ENCODE measurements at regions not wholly inside any gene's neighbourhood (a gene's known extent, or its start where the extent isn't known, plus 50 kb on each side); places are given as distances from the start of the nearest gene placed in this dataset.

DNA sequence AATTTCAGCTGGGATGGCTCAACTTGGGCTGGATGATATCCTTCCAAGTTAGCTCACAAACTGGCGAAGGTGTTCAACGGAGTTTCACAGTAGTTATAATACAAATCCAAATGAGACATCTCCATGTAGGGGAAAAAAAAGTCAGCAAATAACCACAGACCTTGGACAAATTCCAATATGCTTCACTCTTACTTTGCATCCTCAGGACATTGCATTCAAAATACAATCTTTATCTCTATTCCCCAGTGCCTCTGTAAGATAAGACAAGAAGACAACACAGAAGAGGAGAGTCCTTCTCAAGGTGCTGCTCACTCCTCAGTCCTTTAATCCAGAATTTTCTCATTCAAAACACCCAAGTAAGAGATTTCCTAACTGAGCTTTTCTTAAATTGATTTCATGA lies 1797.7 kb downstream of the MRPL39 start:
- intact Hi-C loops (cut with micrococcal nuclease): no loop called here
- no peak overlapping the region for H2BK20ac ChIP-seq (ENCODE audit: low read depth, low read length)
- no peaks in the 10 kb centered on the region for H4K20me1 ChIP-seq (ENCODE audit: insufficient read depth, low read length)
- H3K27ac ChIP-seq (ENCODE audit: insufficient read depth, low read length): no peak overlapping the region
- H3K23ac ChIP-seq (ENCODE audit: low read depth, low read length): no peak overlapping the region
- no peak overlapping the region for H4K91ac ChIP-seq (ENCODE audit: insufficient read depth, low read depth, low read length)
- H3K9me3 ChIP-seq (ENCODE audit: control insufficient read depth, insufficient read depth, low read length): peaks cover 6% of the 10 kb centered on the region
- no peak overlapping the region for H3K4ac ChIP-seq (ENCODE audit: low read depth, low read length)
- H2AK5ac ChIP-seq (ENCODE audit: low read depth, low read length): no peak overlapping the region
- no peak overlapping the region for H2AK9ac ChIP-seq (replicated peaks; ENCODE audit: low read depth, low read length, poor library complexity)
- no peak for TF ChIP-seq FOS (IDR thresholded peaks at IDR 0.05; ENCODE audit: low read depth, low read length)
- no peak for TF ChIP-seq MAZ (IDR thresholded peaks at IDR 0.05; ENCODE audit: borderline replicate concordance, low read depth, low read length)
- TF ChIP-seq NFE2L2 (IDR thresholded peaks at IDR 0.05; ENCODE audit: low read depth, low read length): no peak
- TF ChIP-seq CEBPB (IDR thresholded peaks at IDR 0.05; ENCODE audit: low read depth, low read length): no peak
- no peak for TF ChIP-seq RFX5 (IDR thresholded peaks at IDR 0.05; ENCODE audit: low read depth, low read length)
- no peak for TF ChIP-seq RCOR1 (IDR thresholded peaks at IDR 0.05; ENCODE audit: insufficient replicate concordance, low read length)
- no peak for TF ChIP-seq BHLHE40 (IDR thresholded peaks at IDR 0.05; ENCODE audit: low read depth, low read length)
- TF ChIP-seq POLR2A (IDR thresholded peaks at IDR 0.05; ENCODE audit: low read depth, low read length): no peak
- no peak for TF ChIP-seq MXI1 (IDR thresholded peaks at IDR 0.05; ENCODE audit: borderline replicate concordance, low read depth, low read length)
- TF ChIP-seq, protein P1, sequence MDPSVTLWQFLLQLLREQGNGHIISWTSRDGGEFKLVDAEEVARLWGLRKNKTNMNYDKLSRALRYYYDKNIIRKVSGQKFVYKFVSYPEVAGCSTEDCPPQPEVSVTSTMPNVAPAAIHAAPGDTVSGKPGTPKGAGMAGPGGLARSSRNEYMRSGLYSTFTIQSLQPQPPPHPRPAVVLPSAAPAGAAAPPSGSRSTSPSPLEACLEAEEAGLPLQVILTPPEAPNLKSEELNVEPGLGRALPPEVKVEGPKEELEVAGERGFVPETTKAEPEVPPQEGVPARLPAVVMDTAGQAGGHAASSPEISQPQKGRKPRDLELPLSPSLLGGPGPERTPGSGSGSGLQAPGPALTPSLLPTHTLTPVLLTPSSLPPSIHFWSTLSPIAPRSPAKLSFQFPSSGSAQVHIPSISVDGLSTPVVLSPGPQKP (IDR thresholded peaks at IDR 0.05; ENCODE audit: borderline replicate concordance, low read depth, low read length): no peak
- no peak for TF ChIP-seq CHD1 (IDR thresholded peaks at IDR 0.05; ENCODE audit: low read depth, low read length)
- TF ChIP-seq, protein P2, sequence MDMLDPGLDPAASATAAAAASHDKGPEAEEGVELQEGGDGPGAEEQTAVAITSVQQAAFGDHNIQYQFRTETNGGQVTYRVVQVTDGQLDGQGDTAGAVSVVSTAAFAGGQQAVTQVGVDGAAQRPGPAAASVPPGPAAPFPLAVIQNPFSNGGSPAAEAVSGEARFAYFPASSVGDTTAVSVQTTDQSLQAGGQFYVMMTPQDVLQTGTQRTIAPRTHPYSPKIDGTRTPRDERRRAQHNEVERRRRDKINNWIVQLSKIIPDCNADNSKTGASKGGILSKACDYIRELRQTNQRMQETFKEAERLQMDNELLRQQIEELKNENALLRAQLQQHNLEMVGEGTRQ (IDR thresholded peaks at IDR 0.05; ENCODE audit: low read depth, low read length): no peak
- TF ChIP-seq RAD21 (IDR thresholded peaks at IDR 0.05; ENCODE audit: low read length): no peak
- TF ChIP-seq MAFK (IDR thresholded peaks at IDR 0.05; ENCODE audit: low read depth, low read length): no peak
- no peak for TF ChIP-seq SMC3 (IDR thresholded peaks at IDR 0.05; ENCODE audit: low read depth, low read length)
- no peaks in the 10 kb centered on the region for H3K4me1 ChIP-seq (ENCODE audit: control insufficient read depth, insufficient read depth, low read length)
- no peak overlapping the region for H4K8ac ChIP-seq (ENCODE audit: low read depth in 2 of 2, low read length in 2 of 2)
- H3K18ac ChIP-seq (ENCODE audit: low read depth, low read length): no peak overlapping the region
- ChIA-PET CTCF (no interaction called here), POLR2A (ENCODE audit: unreplicated experiment) (no interaction called here)
- no peak overlapping the region for H2BK5ac ChIP-seq (ENCODE audit: low read depth, low read length, poor library complexity, severe bottlenecking)
- no TSS peak for BruUV-seq (replicated peaks)
- no peaks in the 10 kb centered on the region for H3K27me3 ChIP-seq (ENCODE audit: control insufficient read depth, insufficient read depth, low read length)
- no peaks in the 10 kb centered on the region for H3K36me3 ChIP-seq (ENCODE audit: control insufficient read depth, insufficient read depth, low read length)
- no peaks in the 10 kb centered on the region for H3K79me1 ChIP-seq (ENCODE audit: low read depth in 1 of 2, low read length in 2 of 2)
- DNase-seq (no peak), ATAC-seq (ENCODE audit: low read depth) (no peak)
- no CpG with 5 or more reads among the region's 2 CpGs for WGBS, 2 experiments (ENCODE audit: extremely low coverage in 2 of 2, insufficient read length in 1 of 2)
- no peak overlapping the region for H3K4me2 ChIP-seq (ENCODE audit: low read depth, low read length)
- H3K9me1 ChIP-seq (ENCODE audit: insufficient read depth, low read length): no peaks in the 10 kb centered on the region
- H2AFZ ChIP-seq (replicated peaks; ENCODE audit: low read length, poor library complexity): no peak overlapping the region
- in situ Hi-C loops (cut with MboI; ENCODE audit: low sequenced_read_pairs): no loop called here
- dilution Hi-C loops (cut with HindIII; ENCODE audit: low sequenced_read_pairs, unreplicated experiment): no loop called here
- no peak overlapping the region for H2BK15ac ChIP-seq (ENCODE audit: low read depth, low read length)
- H4K5ac ChIP-seq (ENCODE audit: low read depth, low read length): no peak overlapping the region
- no peak overlapping the region for H2BK120ac ChIP-seq (ENCODE audit: low read depth, low read length)
- no peak overlapping the region for H3K9ac ChIP-seq (ENCODE audit: low read depth, low read length)
- H3K56ac ChIP-seq (ENCODE audit: extremely low read depth, insufficient read depth, low read length): no peak overlapping the region
- no peak overlapping the region for H3K4me3 ChIP-seq (ENCODE audit: insufficient read depth, low read depth, low read length)
- no peak overlapping the region for H3K14ac ChIP-seq (replicated peaks; ENCODE audit: low read depth, low read length)

All from IMR-90 (cell line).